GM19463 (cell line): ENCODE measurements at regions not wholly inside any gene's neighbourhood (a gene's known extent, or its start where the extent isn't known, plus 50 kb on each side); places are given as distances from the start of the nearest gene placed in this dataset.
"Not testable (repeated sequence)": the region's sequence is repeated elsewhere in the genome, so short reads cannot be mapped to it uniquely, and the experiment has no call there.

ENCODE experiments used
- ATAC-seq: cut with Tn5 transposase; IDR thresholded peaks from one replicate; pipeline ENCODE4 v1.9.1; 2021; ENCODE audit warnings: mild to moderate bottlenecking, moderate library complexity; ENCODE audit not compliant: unreplicated experiment

- no peak for ATAC-seq
Observed at GRCh38 chr10:34957531-34957930, 132.6 kb downstream of the CUL2 start.

- ATAC-seq: no peak
Observed at GRCh38 chr10:34956756-34957155, 133.4 kb downstream of the CUL2 start.

- no peak for ATAC-seq
Observed at GRCh38 chr10:34955391-34955790, 134.8 kb downstream of the CUL2 start.

- ATAC-seq: no peak
Observed at GRCh38 chr10:34954142-34954541, 136.0 kb downstream of the CUL2 start.

- not testable (repeated sequence) for ATAC-seq
Observed at GRCh38 chr10:34951263-34951887, 136.3 kb upstream of the PARD3 start.

- ATAC-seq: not testable (repeated sequence)
Observed at GRCh38 chr10:34945951-34946522, 130.9 kb upstream of the PARD3 start.

GRCh38 chr10:34941471-34942357 lies 126.6 kb upstream of the PARD3 start:
- peak; percentile 92 for ATAC-seq

GRCh38 chr10:34940436-34940835 lies 125.3 kb upstream of the PARD3 start:
- ATAC-seq: no peak

GRCh38 chr10:34938399-34938670 lies 123.2 kb upstream of the PARD3 start:
- ATAC-seq: no peak

- ATAC-seq: not testable (repeated sequence)
Observed at GRCh38 chr10:34937643-34938398, 122.7 kb upstream of the PARD3 start.

GRCh38 chr10:34936061-34936460 lies 121.0 kb upstream of the PARD3 start:
- ATAC-seq: no peak

GRCh38 chr10:34933676-34934075 lies 118.6 kb upstream of the PARD3 start:
- ATAC-seq: no peak

- no peak for ATAC-seq
Observed at GRCh38 chr10:34932235-34932634, 117.1 kb upstream of the PARD3 start.

- no peak for ATAC-seq
Observed at GRCh38 chr10:34931216-34931615, 116.1 kb upstream of the PARD3 start.

- no peak for ATAC-seq
Observed at GRCh38 chr10:34922138-34922537, 107.0 kb upstream of the PARD3 start.

GRCh38 chr10:34920578-34920977 lies 105.5 kb upstream of the PARD3 start:
- ATAC-seq: no peak

GRCh38 chr10:34918776-34919315 lies 103.8 kb upstream of the PARD3 start:
- ATAC-seq: no peak

GRCh38 chr10:34918060-34918775 lies 103.1 kb upstream of the PARD3 start:
- no peak for ATAC-seq

- no peak for ATAC-seq
Observed at GRCh38 chr10:34916314-34916713, 101.2 kb upstream of the PARD3 start.

GRCh38 chr10:34912771-34913170 lies 97.7 kb upstream of the PARD3 start:
- ATAC-seq: no peak
